ENCODE measurements at regions not wholly inside any gene's neighbourhood (a gene's known extent, or its start where the extent isn't known, plus 50 kb on each side); places are given as distances from the start of the nearest gene placed in this dataset.

DNA sequence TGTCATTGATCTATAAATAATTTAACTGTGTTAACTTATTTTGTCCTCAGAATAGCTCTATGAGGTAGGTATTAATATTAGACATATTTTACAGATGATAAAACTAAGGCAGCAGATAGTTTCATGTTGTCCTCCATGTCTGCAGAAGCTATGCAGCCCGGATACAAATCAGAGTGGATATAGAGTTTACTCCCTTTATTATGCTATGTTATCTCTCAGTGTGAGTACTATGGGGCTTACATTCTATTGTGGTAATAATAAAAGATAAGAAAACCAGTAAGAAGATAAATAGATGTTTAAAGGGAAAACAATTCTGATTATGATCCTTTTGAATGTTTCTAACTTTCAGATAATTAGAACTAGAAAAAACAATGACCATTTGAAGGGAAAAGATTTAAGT is 979.8 kb upstream of the CITED2 start:
- TF ChIP-seq, protein P1, sequence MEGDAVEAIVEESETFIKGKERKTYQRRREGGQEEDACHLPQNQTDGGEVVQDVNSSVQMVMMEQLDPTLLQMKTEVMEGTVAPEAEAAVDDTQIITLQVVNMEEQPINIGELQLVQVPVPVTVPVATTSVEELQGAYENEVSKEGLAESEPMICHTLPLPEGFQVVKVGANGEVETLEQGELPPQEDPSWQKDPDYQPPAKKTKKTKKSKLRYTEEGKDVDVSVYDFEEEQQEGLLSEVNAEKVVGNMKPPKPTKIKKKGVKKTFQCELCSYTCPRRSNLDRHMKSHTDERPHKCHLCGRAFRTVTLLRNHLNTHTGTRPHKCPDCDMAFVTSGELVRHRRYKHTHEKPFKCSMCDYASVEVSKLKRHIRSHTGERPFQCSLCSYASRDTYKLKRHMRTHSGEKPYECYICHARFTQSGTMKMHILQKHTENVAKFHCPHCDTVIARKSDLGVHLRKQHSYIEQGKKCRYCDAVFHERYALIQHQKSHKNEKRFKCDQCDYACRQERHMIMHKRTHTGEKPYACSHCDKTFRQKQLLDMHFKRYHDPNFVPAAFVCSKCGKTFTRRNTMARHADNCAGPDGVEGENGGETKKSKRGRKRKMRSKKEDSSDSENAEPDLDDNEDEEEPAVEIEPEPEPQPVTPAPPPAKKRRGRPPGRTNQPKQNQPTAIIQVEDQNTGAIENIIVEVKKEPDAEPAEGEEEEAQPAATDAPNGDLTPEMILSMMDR (IDR thresholded peaks at IDR 0.05; ENCODE audit: low read depth, low read length) = no peak
- no peak for TF ChIP-seq POLR2A (IDR thresholded peaks at IDR 0.05; ENCODE audit: extremely low read depth, insufficient read length)
